HCT116 (cell line): ENCODE measurements at regions not wholly inside any gene's neighbourhood (a gene's known extent, or its start where the extent isn't known, plus 50 kb on each side); places are given as distances from the start of the nearest gene placed in this dataset.

Experiments
- ATAC-seq: fragments of 200-7000 bp; cut with Tn5 transposase; 2 replicates; pipeline ENCODE4 v1.9.1; 2020; ENCODE audit warnings: mild to moderate bottlenecking, moderate library complexity
- BruUV-seq: library from RNA; stranded (reverse); fragments of 400-500 nt; replicated peaks from 2 replicates; lab custom pipeline; 2021; lab: Mats Ljungman, UMichigan
- CTCF ChIA-PET: fragments of 300-600 bp; sonication (Branson Sonifier 250); formaldehyde crosslinking; loops from one replicate; lab custom pipeline; 2021; ENCODE audit warnings: antibody characterized with exemption; lab: Charles Lee
- POLR2A ChIA-PET: fragments of 300-600, 350-600 bp; sonication (Branson Sonifier 250); formaldehyde crosslinking; loops from one replicate; lab custom pipeline; 2021; ENCODE audit warnings: antibody characterized with exemption; lab: Charles Lee
- RAD21 ChIA-PET, 2 experiments: fragments of 300-600 bp; sonication (Branson Sonifier 250); formaldehyde crosslinking; loops; one replicate each; lab custom pipeline; 2023; ENCODE audit warnings: low total read pairs in 2 of 2; ENCODE audit not compliant: uncharacterized antibody in 2 of 2, unreplicated experiment in 2 of 2, low non-redundant PET in 1 of 2; lab: Charles Lee
- DNase-seq: peaks from one replicate; pipeline ENCODE4 v3.0.0-alpha.2; 2010; ENCODE audit warnings: low read depth, low spot score
- H2AFZ ChIP-seq: fragments of 200-600 bp; shearing (Covaris generic), sonication (generic); 2 replicates; pipeline ENCODE4 v1.6.1; 2017; ENCODE audit warnings: low read depth, mixed run types, mixed read lengths, antibody characterized with exemption, low read length; ENCODE audit not compliant: poor library complexity, severe bottlenecking
- H3K27ac ChIP-seq: 2 replicates; pipeline ENCODE4 v1.5.1; 2012; ENCODE audit warnings: low read depth, low read length
- H3K27me3 ChIP-seq: fragments of 200-600 bp; sonication (generic); 2 replicates; pipeline ENCODE4 v1.6.1; 2016; ENCODE audit warnings: mixed run types, low read length, mixed read lengths; ENCODE audit not compliant: insufficient read depth
- H3K36me3 ChIP-seq, 2 experiments: fragments of 200-500 bp in 1 of 2; fragments of 200-600 bp in 1 of 2; sonication (Bioruptor generic) in 1 of 2; sonication (generic) in 1 of 2; 2 replicates each; pipeline versions ENCODE4 v1.5.1 to v1.6.1; 2014 to 2016; ENCODE audit warnings: low read length in 2 of 2, inconsistent platforms in 1 of 2, mixed read lengths in 1 of 2, mixed run types in 1 of 2; ENCODE audit not compliant: insufficient read depth in 2 of 2, control insufficient read depth in 1 of 2
- H3K4me1 ChIP-seq, 2 experiments: fragments of 200-600 bp in 1 of 2; sonication (generic) in 1 of 2; 2 replicates each; pipeline versions ENCODE4 v1.5.1 to v1.6.1; 2012 to 2017; ENCODE audit warnings: low read length in 2 of 2, inconsistent platforms in 1 of 2, mild to moderate bottlenecking in 1 of 2, mixed read lengths in 1 of 2, mixed run types in 1 of 2, moderate library complexity in 1 of 2; ENCODE audit not compliant: insufficient read depth in 2 of 2, control insufficient read depth in 1 of 2
- H3K4me2 ChIP-seq: fragments of 200-600 bp; sonication (generic); 2 replicates; pipeline ENCODE4 v1.6.1; 2017; ENCODE audit warnings: mixed run types, low read length, mixed read lengths
- H3K4me3 ChIP-seq, 2 experiments: fragments of 200-600 bp in 1 of 2; sonication (generic) in 1 of 2; replicated peaks in 1 of 2; 2 replicates each; pipeline ENCODE4 v1.5.1; 2011 to 2016; ENCODE audit warnings: low read length in 2 of 2, control low read depth in 1 of 2, low read depth in 1 of 2, mild to moderate bottlenecking in 1 of 2, mixed read lengths in 1 of 2, mixed run types in 1 of 2
- H3K79me2 ChIP-seq: fragments of 200-600 bp; sonication (generic); 2 replicates; pipeline ENCODE4 v1.6.1; 2017; ENCODE audit warnings: mild to moderate bottlenecking, mixed run types, low read length, moderate library complexity, mixed read lengths; ENCODE audit not compliant: insufficient read depth
- H3K9ac ChIP-seq: fragments of 200-600 bp; sonication (generic); 2 replicates; pipeline ENCODE4 v1.6.1; 2016; ENCODE audit warnings: low read length, mixed read lengths
- H3K9me2 ChIP-seq: fragments of 200-600 bp; sonication (generic), shearing (Covaris generic); 2 replicates; pipeline ENCODE4 v1.6.1; 2017; ENCODE audit warnings: mixed run types, mild to moderate bottlenecking, moderate library complexity; ENCODE audit not compliant: insufficient read depth
- H3K9me3 ChIP-seq, 2 experiments: fragments of 200-500 bp in 1 of 2; fragments of 200-600 bp in 1 of 2; sonication (Bioruptor generic) in 1 of 2; sonication (generic) in 1 of 2; 2 replicates each; pipeline ENCODE4 v1.6.1; 2014 to 2017; ENCODE audit warnings: low read length in 2 of 2, mixed read lengths in 2 of 2, inconsistent platforms in 1 of 2, low read depth in 1 of 2, mild to moderate bottlenecking in 1 of 2, mixed run types in 1 of 2, moderate library complexity in 1 of 2; ENCODE audit not compliant: control insufficient read depth in 1 of 2, insufficient read depth in 1 of 2
- H4K20me1 ChIP-seq: fragments of 200-600 bp; sonication (generic), shearing (Covaris generic); 2 replicates; pipeline ENCODE4 v1.6.1; 2017; ENCODE audit warnings: mixed run types, mild to moderate bottlenecking, moderate library complexity; ENCODE audit not compliant: insufficient read depth
- ATF3 ChIP-seq: IDR thresholded peaks from 2 replicates; pipeline ENCODE4 v1.6.1; 2012
- CBX3 ChIP-seq: IDR thresholded peaks from 2 replicates; pipeline ENCODE4 v1.6.1; 2012; ENCODE audit warnings: low read depth
- CTCF ChIP-seq, 3 experiments: fragments of 200-600 bp in 1 of 3; sonication (generic) in 1 of 3; IDR thresholded peaks in 2 of 3; conservative IDR thresholded peaks in 1 of 3; 2 replicates each; pipeline ENCODE4 v1.5.1; 2012 to 2017; ENCODE audit warnings: low read depth in 2 of 3, low read length in 2 of 3, antibody characterized with exemption in 1 of 3, borderline replicate concordance in 1 of 3, control low read depth in 1 of 3, mild to moderate bottlenecking in 1 of 3, mixed read lengths in 1 of 3, mixed run types in 1 of 3, moderate library complexity in 1 of 3; ENCODE audit not compliant: insufficient read depth in 1 of 3
- EGR1 ChIP-seq: IDR thresholded peaks from 2 replicates; pipeline ENCODE4 v1.6.1; 2012; ENCODE audit warnings: low read depth
- EZH2phosphoT487 ChIP-seq: fragments of 200-600 bp; IDR thresholded peaks from 2 replicates; pipeline ENCODE4 v1.6.1; 2018; ENCODE audit warnings: antibody characterized with exemption, borderline replicate concordance
- FOSL1 ChIP-seq: IDR thresholded peaks from 2 replicates; pipeline ENCODE4 v1.6.1; 2012; ENCODE audit warnings: low read depth
- REST ChIP-seq: IDR thresholded peaks from 2 replicates; pipeline ENCODE4 v1.6.1; 2012; ENCODE audit warnings: low read depth
- SIN3A ChIP-seq: IDR thresholded peaks from 2 replicates; pipeline ENCODE4 v1.6.1; 2012; ENCODE audit warnings: low read depth
- SP1 ChIP-seq: IDR thresholded peaks from 2 replicates; pipeline ENCODE4 v1.6.1; 2012; ENCODE audit warnings: low read depth
- SRF ChIP-seq: IDR thresholded peaks from 2 replicates; pipeline ENCODE4 v1.6.1; 2012; ENCODE audit warnings: low read depth
- TCF7L2 ChIP-seq: IDR thresholded peaks from 2 replicates; pipeline ENCODE4 v1.7.0; 2011; ENCODE audit warnings: borderline replicate concordance, inconsistent platforms; ENCODE audit not compliant: insufficient read depth, insufficient read length; ENCODE audit errors: extremely low read depth
- YY1 ChIP-seq: IDR thresholded peaks from 2 replicates; pipeline ENCODE4 v1.6.1; 2011; ENCODE audit warnings: low read length, low read depth, moderate library complexity, mild to moderate bottlenecking; ENCODE audit not compliant: insufficient replicate concordance; ENCODE audit errors: extremely low read depth
- ZBTB33 ChIP-seq: IDR thresholded peaks from 2 replicates; pipeline ENCODE4 v1.6.1; 2011; ENCODE audit warnings: mild to moderate bottlenecking, low read length, moderate library complexity; ENCODE audit not compliant: insufficient replicate concordance; ENCODE audit errors: extremely low read depth
- ZFX ChIP-seq: fragments of 450-650 bp; IDR thresholded peaks from 2 replicates; pipeline ENCODE4 v1.6.1; 2017
- intact Hi-C: fragments of 100-400 bp; cut with micrococcal nuclease; formaldehyde crosslinking; loops from 2 replicates; pipeline ENCODE4 v1.10.0; 2022

GRCh38 chr3:72080800-72081199 is 295.9 kb upstream of the PROK2 start:
- H2AFZ ChIP-seq = no peak overlapping the region
- no peaks in the 10 kb centered on the region for H3K36me3 ChIP-seq
- intact Hi-C loops = no loop called here
- H3K4me2 ChIP-seq = no peak overlapping the region
- ChIA-PET POLR2A (no interaction called here), RAD21 (no interaction called here)
- no peak overlapping the region for H3K27ac ChIP-seq
- H4K20me1 ChIP-seq = no peaks in the 10 kb centered on the region
- TF ChIP-seq SIN3A (no peak), REST (no peak), EGR1 (no peak), ATF3 (no peak), ZBTB33 (no peak), CTCF (IDR thresholded peaks at IDR 0.05 in 2 of 3, conservative IDR thresholded peaks at IDR 0.05 in 1 of 3; ENCODE audit: borderline replicate concordance in 1 of 3, insufficient read depth in 1 of 3, low read depth in 2 of 3, low read length in 2 of 3) (no peak), CBX3 (no peak), EZH2phosphoT487 (no peak), SRF (no peak), SP1 (no peak), TCF7L2 (no peak), YY1 (no peak), ZFX (no peak), FOSL1 (no peak)
- TF ChIP-seq, all 23 proteins: peak for 0
- H3K9me3 ChIP-seq = no peaks in the 10 kb centered on the region
- no peaks in the 10 kb centered on the region for H3K9me2 ChIP-seq
- ATAC-seq = no peak
- DNase-seq = no peak
- CTCF ChIA-PET = no interaction called here
- no peaks in the 10 kb centered on the region for H3K79me2 ChIP-seq
- H3K4me3 ChIP-seq = no peak overlapping the region
- no peaks in the 10 kb centered on the region for H3K27me3 ChIP-seq
- no peaks in the 10 kb centered on the region for H3K4me1 ChIP-seq
- no peak overlapping the region for H3K9ac ChIP-seq
- BruUV-seq = no TSS peak
